ENCODE measurements at regions not wholly inside any gene's neighbourhood (a gene's known extent, or its start where the extent isn't known, plus 50 kb on each side); places are given as distances from the start of the nearest gene placed in this dataset.
"Not testable (repeated sequence)": the region's sequence is repeated elsewhere in the genome, so short reads cannot be mapped to it uniquely, and the experiment has no call there.

GRCh38 chr1:218015106-218015505 is 270.0 kb upstream of the RRP15 start:
- not testable (repeated sequence) for DNase-seq (ENCODE audit: low read depth in 3 of 3, low spot score in 2 of 3)

GRCh38 chr1:218024211-218024720 is 260.8 kb upstream of the RRP15 start:
- no peak for DNase-seq (ENCODE audit: low read depth in 3 of 3, low spot score in 2 of 3)

GRCh38 chr1:218025454-218025853 is 259.6 kb upstream of the RRP15 start:
- no peak for DNase-seq (ENCODE audit: low read depth in 3 of 3, low spot score in 2 of 3)

GRCh38 chr1:218027152-218027551 is 257.9 kb upstream of the RRP15 start:
- no peak for DNase-seq (ENCODE audit: low read depth in 3 of 3, low spot score in 2 of 3)

- DNase-seq (ENCODE audit: low read depth in 3 of 3, low spot score in 2 of 3): no peak
Observed at GRCh38 chr1:218030846-218031245, 254.2 kb upstream of the RRP15 start.

- no peak for DNase-seq (ENCODE audit: low read depth in 3 of 3, low spot score in 2 of 3)
Observed at GRCh38 chr1:218031901-218032300, 253.2 kb upstream of the RRP15 start.

GRCh38 chr1:218034468-218034867 is 250.6 kb upstream of the RRP15 start:
- no peak for DNase-seq (ENCODE audit: low read depth in 3 of 3, low spot score in 2 of 3)

- no peak for DNase-seq (ENCODE audit: low read depth in 3 of 3, low spot score in 2 of 3)
Observed at GRCh38 chr1:218048828-218049420, 236.2 kb upstream of the RRP15 start.

- peak in 1 of 3 donors; percentile 5 for DNase-seq (ENCODE audit: low read depth in 3 of 3, low spot score in 2 of 3)
Observed at GRCh38 chr1:218049641-218050040, 235.5 kb upstream of the RRP15 start.

GRCh38 chr1:218058730-218059129 is 226.4 kb upstream of the RRP15 start:
- DNase-seq (ENCODE audit: low read depth in 3 of 3, low spot score in 2 of 3): no peak

GRCh38 chr1:218064426-218064825 is 220.7 kb upstream of the RRP15 start:
- no peak for DNase-seq (ENCODE audit: low read depth in 3 of 3, low spot score in 2 of 3)

- DNase-seq (ENCODE audit: low read depth in 3 of 3, low spot score in 2 of 3): no peak
Observed at GRCh38 chr1:218066332-218066731, 218.8 kb upstream of the RRP15 start.

GRCh38 chr1:218068241-218068640 is 216.9 kb upstream of the RRP15 start:
- no peak for DNase-seq (ENCODE audit: low read depth in 3 of 3, low spot score in 2 of 3)

- DNase-seq (ENCODE audit: low read depth in 3 of 3, low spot score in 2 of 3): no peak
Observed at GRCh38 chr1:218069180-218069579, 215.9 kb upstream of the RRP15 start.

- DNase-seq (ENCODE audit: low read depth in 3 of 3, low spot score in 2 of 3): no peak
Observed at GRCh38 chr1:218073062-218073461, 212.0 kb upstream of the RRP15 start.

- no peak for DNase-seq (ENCODE audit: low read depth in 3 of 3, low spot score in 2 of 3)
Observed at GRCh38 chr1:218078916-218079315, 206.2 kb upstream of the RRP15 start.

- no peak for DNase-seq (ENCODE audit: low read depth in 3 of 3, low spot score in 2 of 3)
Observed at GRCh38 chr1:218079347-218079746, 205.7 kb upstream of the RRP15 start.

GRCh38 chr1:218079820-218080219 is 205.3 kb upstream of the RRP15 start:
- no peak for DNase-seq (ENCODE audit: low read depth in 3 of 3, low spot score in 2 of 3)

GRCh38 chr1:218080863-218081262 is 204.2 kb upstream of the RRP15 start:
- no peak for DNase-seq (ENCODE audit: low read depth in 3 of 3, low spot score in 2 of 3)

- DNase-seq (ENCODE audit: low read depth in 3 of 3, low spot score in 2 of 3): no peak
Observed at GRCh38 chr1:218081358-218081757, 203.7 kb upstream of the RRP15 start.

- no peak for DNase-seq (ENCODE audit: low read depth in 3 of 3, low spot score in 2 of 3)
Observed at GRCh38 chr1:218090459-218090858, 194.6 kb upstream of the RRP15 start.

GRCh38 chr1:218101409-218101808 is 183.7 kb upstream of the RRP15 start:
- DNase-seq (ENCODE audit: low read depth in 3 of 3, low spot score in 2 of 3): no peak

GRCh38 chr1:218108034-218108433 is 177.1 kb upstream of the RRP15 start:
- DNase-seq (ENCODE audit: low read depth in 3 of 3, low spot score in 2 of 3): no peak
